Ishikawa (cell line): ENCODE measurements at regions not wholly inside any gene's neighbourhood (a gene's known extent, or its start where the extent isn't known, plus 50 kb on each side); places are given as distances from the start of the nearest gene placed in this dataset.

Experiments
- CEBPB ChIP-seq: IDR thresholded peaks from 2 replicates; pipeline ENCODE4 v1.6.1; 2012
- CREB1 ChIP-seq: IDR thresholded peaks from 2 replicates; pipeline ENCODE4 v1.6.1; 2012; ENCODE audit warnings: low read depth
- EP300 ChIP-seq: IDR thresholded peaks from 2 replicates; pipeline ENCODE4 v1.6.1; 2012; ENCODE audit warnings: borderline replicate concordance
- RAD21 ChIP-seq: IDR thresholded peaks from 2 replicates; pipeline ENCODE4 v1.6.1; 2012; ENCODE audit warnings: low read depth
- TAF1 ChIP-seq: IDR thresholded peaks from 2 replicates; pipeline ENCODE4 v1.6.1; 2012; ENCODE audit warnings: low read depth, mild to moderate bottlenecking
- TCF12 ChIP-seq: IDR thresholded peaks from 2 replicates; pipeline ENCODE4 v1.6.1; 2012; ENCODE audit warnings: low read depth
- YY1 ChIP-seq: IDR thresholded peaks from 2 replicates; pipeline ENCODE4 v1.6.1; 2012; ENCODE audit warnings: low read depth
- ZBTB7A ChIP-seq: IDR thresholded peaks from 2 replicates; pipeline ENCODE4 v1.6.1; 2012; ENCODE audit warnings: low read depth
- TF ChIP-seq, protein P1 (sequence below): IDR thresholded peaks from 2 replicates; pipeline ENCODE4 v1.6.1; 2012
- TF ChIP-seq, protein P2 (sequence below): IDR thresholded peaks from 2 replicates; pipeline ENCODE4 v1.6.1; 2012; ENCODE audit warnings: low read depth, mild to moderate bottlenecking

DNA sequence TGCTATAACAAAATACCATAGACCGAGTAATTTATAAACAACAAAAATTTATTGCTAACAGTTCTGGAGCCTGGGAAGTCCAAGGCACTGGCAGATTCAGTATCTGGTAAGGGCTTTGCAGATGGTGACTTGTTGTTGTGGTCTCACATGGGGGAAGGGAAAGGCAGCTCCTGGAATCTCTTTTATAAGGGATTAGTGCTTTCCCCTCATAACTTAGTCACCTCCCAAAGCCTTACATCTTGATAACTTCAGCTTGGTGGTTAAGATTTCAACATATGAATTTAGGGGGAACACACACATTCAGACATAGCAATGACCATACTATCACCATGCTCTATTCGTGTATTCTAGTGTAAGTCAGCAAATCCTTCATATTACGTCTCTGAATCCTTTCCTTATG is 447.6 kb upstream of the TCF4 start:
- TF ChIP-seq RAD21: no peak
- TF ChIP-seq TAF1: no peak
- TF ChIP-seq TCF12: no peak
- no peak for TF ChIP-seq YY1
- TF ChIP-seq CEBPB: no peak
- no peak for TF ChIP-seq ZBTB7A
- TF ChIP-seq EP300: no peak
- TF ChIP-seq CREB1: no peak
- TF ChIP-seq, protein P1, sequence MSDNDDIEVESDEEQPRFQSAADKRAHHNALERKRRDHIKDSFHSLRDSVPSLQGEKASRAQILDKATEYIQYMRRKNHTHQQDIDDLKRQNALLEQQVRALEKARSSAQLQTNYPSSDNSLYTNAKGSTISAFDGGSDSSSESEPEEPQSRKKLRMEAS: no peak
- TF ChIP-seq, protein P2, sequence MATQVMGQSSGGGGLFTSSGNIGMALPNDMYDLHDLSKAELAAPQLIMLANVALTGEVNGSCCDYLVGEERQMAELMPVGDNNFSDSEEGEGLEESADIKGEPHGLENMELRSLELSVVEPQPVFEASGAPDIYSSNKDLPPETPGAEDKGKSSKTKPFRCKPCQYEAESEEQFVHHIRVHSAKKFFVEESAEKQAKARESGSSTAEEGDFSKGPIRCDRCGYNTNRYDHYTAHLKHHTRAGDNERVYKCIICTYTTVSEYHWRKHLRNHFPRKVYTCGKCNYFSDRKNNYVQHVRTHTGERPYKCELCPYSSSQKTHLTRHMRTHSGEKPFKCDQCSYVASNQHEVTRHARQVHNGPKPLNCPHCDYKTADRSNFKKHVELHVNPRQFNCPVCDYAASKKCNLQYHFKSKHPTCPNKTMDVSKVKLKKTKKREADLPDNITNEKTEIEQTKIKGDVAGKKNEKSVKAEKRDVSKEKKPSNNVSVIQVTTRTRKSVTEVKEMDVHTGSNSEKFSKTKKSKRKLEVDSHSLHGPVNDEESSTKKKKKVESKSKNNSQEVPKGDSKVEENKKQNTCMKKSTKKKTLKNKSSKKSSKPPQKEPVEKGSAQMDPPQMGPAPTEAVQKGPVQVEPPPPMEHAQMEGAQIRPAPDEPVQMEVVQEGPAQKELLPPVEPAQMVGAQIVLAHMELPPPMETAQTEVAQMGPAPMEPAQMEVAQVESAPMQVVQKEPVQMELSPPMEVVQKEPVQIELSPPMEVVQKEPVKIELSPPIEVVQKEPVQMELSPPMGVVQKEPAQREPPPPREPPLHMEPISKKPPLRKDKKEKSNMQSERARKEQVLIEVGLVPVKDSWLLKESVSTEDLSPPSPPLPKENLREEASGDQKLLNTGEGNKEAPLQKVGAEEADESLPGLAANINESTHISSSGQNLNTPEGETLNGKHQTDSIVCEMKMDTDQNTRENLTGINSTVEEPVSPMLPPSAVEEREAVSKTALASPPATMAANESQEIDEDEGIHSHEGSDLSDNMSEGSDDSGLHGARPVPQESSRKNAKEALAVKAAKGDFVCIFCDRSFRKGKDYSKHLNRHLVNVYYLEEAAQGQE: no peak
